ENCODE measurements at regions not wholly inside any gene's neighbourhood (a gene's known extent, or its start where the extent isn't known, plus 50 kb on each side); places are given as distances from the start of the nearest gene placed in this dataset.

- Histone ChIP-seq H3K9me2 (ENCODE audit: insufficient read depth) (no peaks in the 10 kb centered on the region), H3K4me1 (ENCODE audit: insufficient read depth) (no peaks in the 10 kb centered on the region), H3K4me2 (no peak overlapping the region), H3K27ac (ENCODE audit: low read depth) (no peak overlapping the region), H3K79me2 (replicated peaks; ENCODE audit: insufficient read depth) (no peaks in the 10 kb centered on the region), H3K4me3 (no peak overlapping the region), H2AFZ (no peak overlapping the region), H3F3A (replicated peaks; ENCODE audit: low read depth) (no peaks in the 10 kb centered on the region), H4K20me1 (replicated peaks; ENCODE audit: insufficient read depth) (no peaks in the 10 kb centered on the region), H3K36me3 (ENCODE audit: insufficient read depth) (no peaks in the 10 kb centered on the region), H3K27me3 (ENCODE audit: insufficient read depth) (no peaks in the 10 kb centered on the region)
- TF ChIP-seq STAT1 (IDR thresholded peaks at IDR 0.05; ENCODE audit: unreplicated experiment) (no peak), ZNF331 (CRISPR knock-in tag; IDR thresholded peaks at IDR 0.05; ENCODE audit: low read depth) (no peak), NANOG (IDR thresholded peaks at IDR 0.05; ENCODE audit: borderline replicate concordance) (no peak), JUNB (IDR thresholded peaks at IDR 0.05; ENCODE audit: unreplicated experiment) (no peak)
- TF ChIP-seq, protein P1, sequence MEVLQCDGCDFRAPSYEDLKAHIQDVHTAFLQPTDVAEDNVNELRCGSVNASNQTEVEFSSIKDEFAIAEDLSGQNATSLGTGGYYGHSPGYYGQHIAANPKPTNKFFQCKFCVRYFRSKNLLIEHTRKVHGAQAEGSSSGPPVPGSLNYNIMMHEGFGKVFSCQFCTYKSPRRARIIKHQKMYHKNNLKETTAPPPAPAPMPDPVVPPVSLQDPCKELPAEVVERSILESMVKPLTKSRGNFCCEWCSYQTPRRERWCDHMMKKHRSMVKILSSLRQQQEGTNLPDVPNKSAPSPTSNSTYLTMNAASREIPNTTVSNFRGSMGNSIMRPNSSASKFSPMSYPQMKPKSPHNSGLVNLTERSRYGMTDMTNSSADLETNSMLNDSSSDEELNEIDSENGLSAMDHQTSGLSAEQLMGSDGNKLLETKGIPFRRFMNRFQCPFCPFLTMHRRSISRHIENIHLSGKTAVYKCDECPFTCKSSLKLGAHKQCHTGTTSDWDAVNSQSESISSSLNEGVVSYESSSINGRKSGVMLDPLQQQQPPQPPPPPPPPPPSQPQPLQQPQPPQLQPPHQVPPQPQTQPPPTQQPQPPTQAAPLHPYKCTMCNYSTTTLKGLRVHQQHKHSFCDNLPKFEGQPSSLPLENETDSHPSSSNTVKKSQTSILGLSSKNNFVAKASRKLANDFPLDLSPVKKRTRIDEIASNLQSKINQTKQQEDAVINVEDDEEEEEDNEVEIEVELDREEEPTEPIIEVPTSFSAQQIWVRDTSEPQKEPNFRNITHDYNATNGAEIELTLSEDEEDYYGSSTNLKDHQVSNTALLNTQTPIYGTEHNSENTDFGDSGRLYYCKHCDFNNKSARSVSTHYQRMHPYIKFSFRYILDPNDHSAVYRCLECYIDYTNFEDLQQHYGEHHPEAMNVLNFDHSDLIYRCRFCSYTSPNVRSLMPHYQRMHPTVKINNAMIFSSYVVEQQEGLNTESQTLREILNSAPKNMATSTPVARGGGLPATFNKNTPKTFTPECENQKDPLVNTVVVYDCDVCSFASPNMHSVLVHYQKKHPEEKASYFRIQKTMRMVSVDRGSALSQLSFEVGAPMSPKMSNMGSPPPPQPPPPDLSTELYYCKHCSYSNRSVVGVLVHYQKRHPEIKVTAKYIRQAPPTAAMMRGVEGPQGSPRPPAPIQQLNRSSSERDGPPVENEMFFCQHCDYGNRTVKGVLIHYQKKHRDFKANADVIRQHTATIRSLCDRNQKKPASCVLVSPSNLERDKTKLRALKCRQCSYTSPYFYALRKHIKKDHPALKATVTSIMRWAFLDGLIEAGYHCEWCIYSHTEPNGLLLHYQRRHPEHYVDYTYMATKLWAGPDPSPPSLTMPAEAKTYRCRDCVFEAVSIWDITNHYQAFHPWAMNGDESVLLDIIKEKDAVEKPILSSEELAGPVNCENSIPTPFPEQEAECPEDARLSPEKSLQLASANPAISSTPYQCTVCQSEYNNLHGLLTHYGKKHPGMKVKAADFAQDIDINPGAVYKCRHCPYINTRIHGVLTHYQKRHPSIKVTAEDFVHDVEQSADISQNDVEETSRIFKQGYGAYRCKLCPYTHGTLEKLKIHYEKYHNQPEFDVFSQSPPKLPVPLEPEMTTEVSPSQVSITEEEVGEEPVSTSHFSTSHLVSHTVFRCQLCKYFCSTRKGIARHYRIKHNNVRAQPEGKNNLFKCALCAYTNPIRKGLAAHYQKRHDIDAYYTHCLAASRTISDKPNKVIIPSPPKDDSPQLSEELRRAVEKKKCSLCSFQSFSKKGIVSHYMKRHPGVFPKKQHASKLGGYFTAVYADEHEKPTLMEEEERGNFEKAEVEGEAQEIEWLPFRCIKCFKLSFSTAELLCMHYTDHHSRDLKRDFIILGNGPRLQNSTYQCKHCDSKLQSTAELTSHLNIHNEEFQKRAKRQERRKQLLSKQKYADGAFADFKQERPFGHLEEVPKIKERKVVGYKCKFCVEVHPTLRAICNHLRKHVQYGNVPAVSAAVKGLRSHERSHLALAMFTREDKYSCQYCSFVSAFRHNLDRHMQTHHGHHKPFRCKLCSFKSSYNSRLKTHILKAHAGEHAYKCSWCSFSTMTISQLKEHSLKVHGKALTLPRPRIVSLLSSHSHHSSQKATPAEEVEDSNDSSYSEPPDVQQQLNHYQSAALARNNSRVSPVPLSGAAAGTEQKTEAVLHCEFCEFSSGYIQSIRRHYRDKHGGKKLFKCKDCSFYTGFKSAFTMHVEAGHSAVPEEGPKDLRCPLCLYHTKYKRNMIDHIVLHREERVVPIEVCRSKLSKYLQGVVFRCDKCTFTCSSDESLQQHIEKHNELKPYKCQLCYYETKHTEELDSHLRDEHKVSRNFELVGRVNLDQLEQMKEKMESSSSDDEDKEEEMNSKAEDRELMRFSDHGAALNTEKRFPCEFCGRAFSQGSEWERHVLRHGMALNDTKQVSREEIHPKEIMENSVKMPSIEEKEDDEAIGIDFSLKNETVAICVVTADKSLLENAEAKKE (CRISPR knock-in tag; IDR thresholded peaks at IDR 0.05), result no peak
- Mint-ChIP-seq H3K9me3 (peaks cover 9% of the 10 kb centered on the region; the same call in 2 of the 3 replicates), H3K4me1 (peaks cover 6% of the 10 kb centered on the region; the same call in 2 of the 3 replicates), H3K36me3 (ENCODE audit: low read depth) (no peaks in the 10 kb centered on the region), H3K27ac (no peak overlapping the region), H3K27me3 (ENCODE audit: insufficient read depth, low read depth, poor library complexity) (peaks cover 2% of the 10 kb centered on the region), H3K4me3 (no peak overlapping the region)
- DNase-seq (ENCODE audit: low spot score) (no peak), ATAC-seq (no peak)
These were observed 55.9 kb upstream of the SPACA7 start for GRCh38 chr13:112320303-112320702.

GRCh38 chr13:112322557-112322956 lies 53.6 kb upstream of the SPACA7 start:
- no peak for ATAC-seq
- no peak for TF ChIP-seq EZH2phosphoT487 (IDR thresholded peaks at IDR 0.05; ENCODE audit: unreplicated experiment)
- TF ChIP-seq, protein P1 (CRISPR knock-in tag; IDR thresholded peaks at IDR 0.05), result no peak
- TF ChIP-seq JUNB (IDR thresholded peaks at IDR 0.05; ENCODE audit: unreplicated experiment), result no peak

More at GRCh38 chr13:112322557-112322956, 53.6 kb upstream of the SPACA7 start:
- Mint-ChIP-seq H3K4me1 (peaks cover 6% of the 10 kb centered on the region; the same call in 2 of the 3 replicates), H3K36me3 (ENCODE audit: low read depth) (no peaks in the 10 kb centered on the region), H3K4me3 (no peak overlapping the region), H3K27me3 (ENCODE audit: insufficient read depth, low read depth, poor library complexity) (peaks cover 2% of the 10 kb centered on the region), H3K9me3 (peaks cover 6% of the 10 kb centered on the region; the same call in 2 of the 3 replicates), H3K27ac (no peak overlapping the region)
- Histone ChIP-seq H3K36me3 (ENCODE audit: insufficient read depth) (no peaks in the 10 kb centered on the region), H3F3A (replicated peaks; ENCODE audit: low read depth) (no peaks in the 10 kb centered on the region), H3K4me3 (no peak overlapping the region), H3K4me1 (ENCODE audit: insufficient read depth) (no peaks in the 10 kb centered on the region), H3K79me2 (replicated peaks; ENCODE audit: insufficient read depth) (no peaks in the 10 kb centered on the region), H3K27me3 (ENCODE audit: insufficient read depth) (no peaks in the 10 kb centered on the region), H3K27ac (ENCODE audit: low read depth) (no peak overlapping the region), H3K4me2 (no peak overlapping the region), H3K9me2 (ENCODE audit: insufficient read depth) (no peaks in the 10 kb centered on the region), H2AFZ (no peak overlapping the region), H4K20me1 (replicated peaks; ENCODE audit: insufficient read depth) (no peaks in the 10 kb centered on the region)
- no peak for DNase-seq (ENCODE audit: low spot score)

Measured in GM23338 (cell line).